KOPT-K1 (cell line): ENCODE measurements at regions not wholly inside any gene's neighbourhood (a gene's known extent, or its start where the extent isn't known, plus 50 kb on each side); places are given as distances from the start of the nearest gene placed in this dataset.

ENCODE experiments used
- H3K27ac ChIP-seq: fragments of 200-600 bp; sonication (generic); 2 replicates; pipeline ENCODE4 v1.5.1; 2016; ENCODE audit warnings: antibody characterized with exemption, mild to moderate bottlenecking, low read depth, low read length; ENCODE audit not compliant: poor library complexity, severe bottlenecking
- H3K36me3 ChIP-seq: fragments of 200-600 bp; sonication (generic); 2 replicates; pipeline ENCODE4 v1.5.1; 2017; ENCODE audit warnings: antibody characterized with exemption, mild to moderate bottlenecking, low read length, moderate library complexity; ENCODE audit not compliant: insufficient read depth
- H3K9me3 ChIP-seq: fragments of 200-600 bp; sonication (generic); 2 replicates; pipeline ENCODE4 v1.5.1; 2017; ENCODE audit warnings: antibody characterized with exemption, low read length, mild to moderate bottlenecking; ENCODE audit not compliant: insufficient read depth, poor library complexity, severe bottlenecking

GRCh38 chr10:8296734-8297101 lies 242.2 kb downstream of the GATA3 start:
- Histone ChIP-seq H3K36me3 (no peaks in the 10 kb centered on the region), H3K9me3 (no peaks in the 10 kb centered on the region), H3K27ac (no peak overlapping the region)

DNA sequence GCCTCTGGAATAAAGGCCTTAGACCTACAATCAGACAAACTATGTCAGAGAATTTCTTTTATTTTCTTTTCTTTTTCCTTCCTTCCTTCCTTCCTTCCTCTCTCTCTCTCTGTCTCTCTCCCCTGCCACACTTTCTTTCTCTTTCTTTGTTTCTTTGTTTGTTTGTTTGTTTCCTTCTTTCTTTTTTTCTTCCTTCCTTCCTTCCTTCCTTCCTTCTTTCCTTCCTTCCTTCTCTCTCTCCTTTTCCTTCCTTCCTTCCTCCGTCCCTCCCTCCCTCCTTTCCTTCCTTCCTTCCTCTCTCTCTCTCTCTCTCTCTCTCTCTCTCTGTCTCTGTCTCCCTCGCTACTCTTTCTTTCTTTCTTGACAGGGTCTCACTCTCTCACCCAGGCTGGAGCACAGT lies 242.6 kb downstream of the GATA3 start:
- no peak overlapping the region for H3K27ac ChIP-seq
- no peaks in the 10 kb centered on the region for H3K9me3 ChIP-seq
- no peaks in the 10 kb centered on the region for H3K36me3 ChIP-seq

GRCh38 chr10:8297959-8298358 lies 243.5 kb downstream of the GATA3 start:
- no peak overlapping the region for H3K27ac ChIP-seq
- H3K9me3 ChIP-seq, result no peaks in the 10 kb centered on the region
- no peaks in the 10 kb centered on the region for H3K36me3 ChIP-seq

- Histone ChIP-seq H3K27ac (no peak overlapping the region), H3K36me3 (no peaks in the 10 kb centered on the region), H3K9me3 (no peaks in the 10 kb centered on the region)
Measured at GRCh38 chr10:8298896-8299570, 244.5 kb downstream of the GATA3 start.

GRCh38 chr10:8300925-8301324 lies 246.4 kb downstream of the GATA3 start:
- Histone ChIP-seq H3K27ac (no peak overlapping the region), H3K9me3 (no peaks in the 10 kb centered on the region), H3K36me3 (no peaks in the 10 kb centered on the region)

DNA sequence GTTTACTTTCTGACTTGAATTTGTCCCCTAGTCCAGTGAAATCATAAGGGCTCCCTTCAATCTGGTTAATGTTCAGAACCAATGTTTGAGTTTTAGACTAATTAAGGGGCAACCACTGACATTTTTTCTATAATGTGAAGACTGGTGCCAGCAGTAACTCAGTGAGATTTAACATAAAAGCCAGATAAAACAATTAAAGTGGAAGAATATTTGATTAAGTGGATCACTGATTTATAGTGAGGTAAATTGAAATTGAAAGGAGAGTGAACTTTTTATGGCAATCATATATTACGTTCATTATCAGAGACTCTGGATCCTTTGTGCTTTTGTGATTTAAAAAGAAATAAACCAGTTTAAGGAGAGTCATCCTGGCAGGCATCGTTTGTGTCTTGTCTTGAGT lies 246.8 kb downstream of the GATA3 start:
- H3K36me3 ChIP-seq, result no peaks in the 10 kb centered on the region

GRCh38 chr10:8301831-8302230 lies 247.3 kb downstream of the GATA3 start:
- Histone ChIP-seq H3K27ac (no peak overlapping the region), H3K36me3 (no peaks in the 10 kb centered on the region), H3K9me3 (no peaks in the 10 kb centered on the region)

More for the DNA sequence above, 246.8 kb downstream of the GATA3 start:
- no peak overlapping the region for H3K27ac ChIP-seq
- H3K9me3 ChIP-seq, result no peaks in the 10 kb centered on the region

- no peaks in the 10 kb centered on the region for H3K36me3 ChIP-seq
- no peaks in the 10 kb centered on the region for H3K9me3 ChIP-seq
- H3K27ac ChIP-seq, result no peak overlapping the region
Measured at GRCh38 chr10:8302565-8302964, 248.1 kb downstream of the GATA3 start.

- Histone ChIP-seq H3K27ac (no peak overlapping the region), H3K9me3 (no peaks in the 10 kb centered on the region), H3K36me3 (no peaks in the 10 kb centered on the region)
Measured at GRCh38 chr10:8304861-8305260, 250.4 kb downstream of the GATA3 start.

DNA sequence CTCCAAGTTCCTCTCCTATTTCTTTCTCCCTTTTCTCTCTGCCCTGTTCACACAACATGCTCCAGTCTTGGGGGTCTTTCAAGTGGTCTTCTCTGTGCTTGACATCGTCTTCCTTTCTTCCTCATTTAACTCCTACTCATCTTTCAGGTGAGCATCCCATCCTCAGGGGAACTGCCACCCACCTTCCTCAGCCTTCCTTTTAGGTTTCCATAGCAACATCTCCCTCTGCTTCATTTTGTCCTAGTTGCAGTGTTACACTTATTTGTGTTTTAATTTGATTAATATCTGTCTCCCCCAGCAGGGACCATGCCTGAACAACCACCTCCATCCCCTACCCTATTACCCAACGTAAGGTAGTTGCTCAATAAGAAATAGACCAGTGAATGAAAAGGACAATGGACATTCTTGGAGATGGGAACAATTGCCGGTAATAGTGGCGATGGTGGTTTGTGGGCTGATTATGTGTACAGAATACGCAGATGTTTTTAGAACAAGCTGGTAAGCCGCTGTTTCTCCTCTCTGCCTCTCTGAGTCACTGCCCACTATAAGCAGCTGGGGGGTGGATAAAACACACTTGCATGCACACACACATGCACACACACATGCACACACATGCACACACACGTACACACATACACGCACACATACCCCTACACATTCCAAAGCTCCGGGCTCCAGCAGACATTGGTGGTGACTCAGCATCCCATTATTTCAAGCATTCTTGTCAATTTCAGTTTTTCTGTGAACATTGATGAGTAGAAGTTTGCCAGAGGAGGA lies 251.6 kb downstream of the GATA3 start:
- H3K27ac ChIP-seq, result peak overlapping the region; percentile 28
- H3K9me3 ChIP-seq, result no peaks in the 10 kb centered on the region
- H3K36me3 ChIP-seq, result no peaks in the 10 kb centered on the region

DNA sequence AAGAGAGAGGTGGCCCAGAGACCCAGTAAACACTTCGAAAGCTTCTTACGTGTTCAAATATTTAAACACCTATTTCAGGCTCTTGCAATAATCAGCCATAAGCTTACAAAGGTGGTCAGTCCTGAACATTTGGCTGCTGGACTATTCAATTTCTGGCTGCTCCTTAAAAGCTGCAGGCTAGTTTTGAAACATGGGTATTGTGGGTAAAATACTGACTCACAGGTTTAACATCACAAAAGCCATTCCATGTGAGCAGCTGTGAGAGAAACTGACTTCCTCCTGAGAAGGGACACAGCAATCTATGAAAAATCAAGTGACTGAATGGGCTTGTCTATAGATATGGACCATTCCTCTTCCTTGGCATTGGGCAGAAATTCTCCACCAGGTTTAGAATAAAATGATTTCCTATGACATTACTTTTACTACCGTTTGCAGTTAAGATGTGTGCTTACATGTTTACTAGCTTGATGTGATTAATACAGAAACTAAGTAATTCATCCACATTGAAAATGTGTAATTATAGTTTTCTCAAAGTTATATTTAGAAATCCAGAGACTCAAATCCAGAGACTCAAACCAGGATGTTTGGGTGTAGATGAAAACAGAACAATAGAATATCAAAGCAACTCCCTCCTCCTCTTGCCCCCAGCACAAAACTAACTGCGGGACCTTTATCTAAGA lies 252.3 kb downstream of the GATA3 start:
- Histone ChIP-seq H3K9me3 (no peaks in the 10 kb centered on the region), H3K36me3 (no peaks in the 10 kb centered on the region), H3K27ac (peak overlapping the region; percentile 28)

DNA sequence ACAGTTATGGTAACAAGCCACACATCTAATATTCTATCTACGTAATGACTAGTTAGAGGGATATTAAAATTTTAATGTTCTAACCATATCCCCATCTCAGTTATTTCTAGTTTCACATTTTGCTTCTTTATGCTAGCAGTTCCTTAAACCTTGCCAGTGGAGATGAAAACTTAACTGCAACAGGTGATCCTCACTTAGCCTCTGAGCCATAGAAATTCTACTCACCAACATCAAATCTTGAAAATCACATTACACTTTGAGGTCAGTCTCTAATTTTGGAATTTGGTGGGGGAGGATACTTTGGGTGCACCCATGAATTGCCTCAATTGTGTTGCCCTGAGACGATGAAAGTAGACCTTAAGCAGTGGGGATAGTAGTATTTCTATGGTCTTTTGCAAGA lies 256.4 kb downstream of the GATA3 start:
- peaks cover 9% of the 10 kb centered on the region for H3K9me3 ChIP-seq
- no peak overlapping the region for H3K27ac ChIP-seq
- H3K36me3 ChIP-seq, result no peaks in the 10 kb centered on the region

DNA sequence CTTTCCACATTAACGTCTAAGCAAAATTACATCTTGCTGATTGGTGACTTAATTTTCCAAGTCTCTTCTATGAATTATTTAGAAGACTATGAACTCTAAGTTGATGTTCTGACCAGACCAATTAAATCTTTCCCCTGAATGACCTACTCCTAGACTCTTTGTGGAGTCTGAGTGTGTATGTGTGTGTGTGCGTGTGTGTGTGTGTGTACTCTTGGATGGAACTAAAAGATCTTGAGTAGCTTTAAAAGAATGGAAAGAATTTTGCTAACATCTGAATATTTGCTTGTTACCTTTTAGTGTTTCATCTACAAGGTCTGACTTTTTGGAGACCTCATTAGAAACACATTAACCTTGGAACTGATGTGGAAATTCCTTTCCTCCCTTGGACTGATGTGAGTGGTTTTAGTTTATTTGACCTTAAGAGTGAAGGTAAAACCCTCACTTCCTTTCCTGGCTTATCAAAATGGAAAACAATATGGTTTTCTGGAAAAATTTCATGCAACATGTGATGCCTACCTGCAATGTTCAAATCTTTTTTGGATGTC lies 257.1 kb downstream of the GATA3 start:
- Histone ChIP-seq H3K36me3 (no peaks in the 10 kb centered on the region), H3K27ac (no peak overlapping the region), H3K9me3 (peaks cover 9% of the 10 kb centered on the region)

DNA sequence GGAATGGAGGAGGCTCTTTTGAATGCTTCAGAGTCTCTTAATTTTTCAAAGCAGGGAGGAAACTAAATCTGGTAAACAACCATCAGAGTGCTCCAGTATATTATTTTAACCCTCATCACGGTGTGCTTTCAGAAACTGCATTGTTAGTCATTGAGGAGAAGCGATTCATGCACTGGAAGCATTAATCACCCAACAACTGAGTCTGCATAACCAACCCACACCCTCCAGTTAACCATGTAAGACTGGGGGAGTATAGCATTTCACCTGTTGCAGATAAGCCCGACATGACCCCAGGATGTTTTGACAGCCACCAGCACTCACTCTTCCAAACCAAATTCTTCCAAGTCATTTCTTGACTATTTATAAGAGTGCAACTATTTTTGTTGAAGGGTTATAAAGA lies 257.6 kb downstream of the GATA3 start:
- H3K9me3 ChIP-seq, result peaks cover 9% of the 10 kb centered on the region
- no peak overlapping the region for H3K27ac ChIP-seq
- H3K36me3 ChIP-seq, result no peaks in the 10 kb centered on the region

- no peak overlapping the region for H3K27ac ChIP-seq
- H3K9me3 ChIP-seq, result peaks cover 9% of the 10 kb centered on the region
Measured at GRCh38 chr10:8312781-8313180, 258.3 kb downstream of the GATA3 start.

More at GRCh38 chr10:8312781-8313180, 258.3 kb downstream of the GATA3 start:
- H3K36me3 ChIP-seq, result no peaks in the 10 kb centered on the region
